HEK293 (cell line): ENCODE measurements at regions not wholly inside any gene's neighbourhood (a gene's known extent, or its start where the extent isn't known, plus 50 kb on each side); places are given as distances from the start of the nearest gene placed in this dataset.

ENCODE experiments used
- CTCF ChIA-PET: fragments of 350-600 bp; formaldehyde crosslinking; extraction: SDS; loops from one replicate; lab custom pipeline; 2021; ENCODE audit warnings: antibody characterized with exemption; lab: Yijun Ruan, JAX
- POLR2A ChIA-PET: fragments of 300-600 bp; formaldehyde crosslinking; extraction: SDS; loops from one replicate; lab custom pipeline; 2020; ENCODE audit warnings: antibody characterized with exemption, inconsistent platforms; lab: Yijun Ruan, JAX
- H3K27ac ChIP-seq: fragments of 200-500 bp; sonication (Bioruptor generic); 2 replicates; pipeline ENCODE4 v1.5.1; 2014; ENCODE audit warnings: low read depth, low read length, control low read depth, inconsistent platforms; ENCODE audit errors: extremely low read depth
- H3K36me3 ChIP-seq, 2 experiments: fragments of 200-500 bp in 1 of 2; sonication (Bioruptor generic) in 1 of 2; 1 replicate in 1 of 2; 2 replicates in 1 of 2; pipeline ENCODE4 v1.5.1; 2014 to 2017; ENCODE audit warnings: inconsistent platforms in 2 of 2, low read length in 2 of 2; ENCODE audit not compliant: control insufficient read depth in 2 of 2, insufficient read depth in 1 of 2
- H3K4me1 ChIP-seq: fragments of 200-500 bp; sonication (Bioruptor generic); 2 replicates; pipeline ENCODE4 v1.5.1; 2014; ENCODE audit warnings: mild to moderate bottlenecking, low read length, inconsistent platforms; ENCODE audit not compliant: control insufficient read depth, insufficient read depth
- H3K4me3 ChIP-seq: 2 replicates; pipeline ENCODE4 v1.5.1; 2011; ENCODE audit warnings: low read depth, mild to moderate bottlenecking, control low read depth, low read length, moderate library complexity
- H3K9me3 ChIP-seq: fragments of 200-500 bp; sonication (Bioruptor generic); 2 replicates; pipeline ENCODE4 v1.5.1; 2014; ENCODE audit warnings: low read depth, low read length, inconsistent platforms; ENCODE audit not compliant: control insufficient read depth, insufficient read depth
- AEBP2 ChIP-seq: fragments of 450-650 bp; formaldehyde crosslinking; IDR thresholded peaks from 2 replicates; pipeline ENCODE4 v1.5.1; 2016; ENCODE audit warnings: missing biosample characterization, missing genetic modification characterization, borderline replicate concordance
- ATF2 ChIP-seq: fragments of 450-650 bp; formaldehyde crosslinking; IDR thresholded peaks from 2 replicates; pipeline ENCODE4 v1.5.1; 2016; ENCODE audit warnings: missing biosample characterization, missing genetic modification characterization, low read depth
- BCL11A ChIP-seq: fragments of 450-650 bp; formaldehyde crosslinking; IDR thresholded peaks from 2 replicates; pipeline ENCODE4 v1.5.1; 2016; ENCODE audit warnings: low read depth, missing biosample characterization, missing genetic modification characterization
- GFI1B ChIP-seq: fragments of 450-650 bp; formaldehyde crosslinking; IDR thresholded peaks from 2 replicates; pipeline ENCODE4 v1.5.1; 2016; ENCODE audit warnings: missing biosample characterization, missing genetic modification characterization
- HOXC10 ChIP-seq: sonication (generic); formaldehyde crosslinking; IDR thresholded peaks from 2 replicates; pipeline ENCODE4 v1.8.1; 2023; ENCODE audit warnings: mild to moderate bottlenecking, missing genetic modification reagents
- KLF1 ChIP-seq: fragments of 450-650 bp; formaldehyde crosslinking; IDR thresholded peaks from 2 replicates; pipeline ENCODE4 v1.5.1; 2016; ENCODE audit warnings: missing biosample characterization, missing genetic modification characterization
- KLF10 ChIP-seq: fragments of 450-650 bp; IDR thresholded peaks from 2 replicates; pipeline ENCODE4 v1.5.1; 2018; ENCODE audit warnings: missing biosample characterization, mild to moderate bottlenecking, missing genetic modification characterization
- OSR2 ChIP-seq: fragments of 450-650 bp; formaldehyde crosslinking; IDR thresholded peaks from 2 replicates; pipeline ENCODE4 v1.5.1; 2016; ENCODE audit warnings: missing biosample characterization, missing genetic modification characterization
- PATZ1 ChIP-seq: fragments of 450-650 bp; formaldehyde crosslinking; IDR thresholded peaks from 2 replicates; pipeline ENCODE4 v1.5.1; 2016; ENCODE audit warnings: missing biosample characterization, missing genetic modification characterization
- ZNF112 ChIP-seq: fragments of 450-650 bp; formaldehyde crosslinking; IDR thresholded peaks from 2 replicates; pipeline ENCODE4 v1.5.0; 2017; ENCODE audit warnings: missing biosample characterization, missing genetic modification characterization
- ZNF121 ChIP-seq: fragments of 450-650 bp; formaldehyde crosslinking; IDR thresholded peaks from 2 replicates; pipeline ENCODE4 v1.5.1; 2016; ENCODE audit warnings: missing biosample characterization, missing genetic modification characterization
- ZNF140 ChIP-seq: fragments of 450-650 bp; formaldehyde crosslinking; IDR thresholded peaks from 2 replicates; pipeline ENCODE4 v1.5.1; 2016; ENCODE audit warnings: missing biosample characterization, missing genetic modification characterization
- ZNF311 ChIP-seq: fragments of 450-650 bp; formaldehyde crosslinking; IDR thresholded peaks from 2 replicates; pipeline ENCODE4 v1.5.1; 2017; ENCODE audit warnings: missing biosample characterization, missing genetic modification characterization, borderline replicate concordance
- ZNF324 ChIP-seq: fragments of 450-650 bp; formaldehyde crosslinking; IDR thresholded peaks from 2 replicates; pipeline ENCODE4 v1.5.1; 2016; ENCODE audit warnings: missing biosample characterization, missing genetic modification characterization
- ZNF391 ChIP-seq: fragments of 450-650 bp; formaldehyde crosslinking; IDR thresholded peaks from 2 replicates; pipeline ENCODE4 v1.5.1; 2016; ENCODE audit warnings: low read depth, missing biosample characterization, missing genetic modification characterization, borderline replicate concordance
- ZNF394 ChIP-seq: fragments of 450-650 bp; formaldehyde crosslinking; IDR thresholded peaks from 2 replicates; pipeline ENCODE4 v1.5.1; 2016; ENCODE audit warnings: missing biosample characterization, missing genetic modification characterization, mild to moderate bottlenecking, moderate library complexity, borderline replicate concordance
- ZNF548 ChIP-seq: fragments of 450-650 bp; formaldehyde crosslinking; IDR thresholded peaks from 2 replicates; pipeline ENCODE4 v1.5.1; 2016; ENCODE audit warnings: missing biosample characterization, missing genetic modification characterization
- ZNF560 ChIP-seq: fragments of 450-650 bp; formaldehyde crosslinking; IDR thresholded peaks from 2 replicates; pipeline ENCODE4 v1.5.1; 2017; ENCODE audit warnings: missing biosample characterization, missing genetic modification characterization, borderline replicate concordance
- ZNF571 ChIP-seq: fragments of 450-650 bp; formaldehyde crosslinking; IDR thresholded peaks from 2 replicates; pipeline ENCODE4 v1.5.0; 2017; ENCODE audit warnings: missing biosample characterization, missing genetic modification characterization
- ZNF580 ChIP-seq: fragments of 450-650 bp; formaldehyde crosslinking; IDR thresholded peaks from 2 replicates; pipeline ENCODE4 v1.5.1; 2016; ENCODE audit warnings: missing biosample characterization, missing genetic modification characterization
- ZNF585B ChIP-seq: fragments of 450-650 bp; formaldehyde crosslinking; IDR thresholded peaks from 2 replicates; pipeline ENCODE4 v1.5.1; 2016; ENCODE audit warnings: missing biosample characterization, missing genetic modification characterization
- ZNF596 ChIP-seq: fragments of 450-650 bp; IDR thresholded peaks from 2 replicates; pipeline ENCODE4 v1.5.0; 2018; ENCODE audit warnings: missing biosample characterization, mild to moderate bottlenecking, missing genetic modification characterization, moderate library complexity
- ZNF654 ChIP-seq: fragments of 450-650 bp; formaldehyde crosslinking; IDR thresholded peaks from 2 replicates; pipeline ENCODE4 v1.5.1; 2016; ENCODE audit warnings: low read depth, missing biosample characterization, missing genetic modification characterization
- ZNF670 ChIP-seq: fragments of 450-650 bp; formaldehyde crosslinking; IDR thresholded peaks from 2 replicates; pipeline ENCODE4 v1.5.1; 2016; ENCODE audit warnings: missing biosample characterization, missing genetic modification characterization, low read depth
- ZNF701 ChIP-seq: fragments of 450-650 bp; formaldehyde crosslinking; IDR thresholded peaks from 2 replicates; pipeline ENCODE4 v1.5.1; 2016; ENCODE audit warnings: missing biosample characterization, missing genetic modification characterization
- ZNF791 ChIP-seq: fragments of 450-650 bp; formaldehyde crosslinking; IDR thresholded peaks from 2 replicates; pipeline ENCODE4 v1.5.1; 2016; ENCODE audit warnings: missing biosample characterization, missing genetic modification characterization
- ZNF837 ChIP-seq: fragments of 450-650 bp; formaldehyde crosslinking; IDR thresholded peaks from 2 replicates; pipeline ENCODE4 v1.5.1; 2016; ENCODE audit warnings: missing biosample characterization, missing genetic modification characterization

- POLR2A ChIA-PET, result no interaction called here
- no peak for TF ChIP-seq KLF10 (tag by site-specific recombination)
- TF ChIP-seq ZNF394 (tag by site-specific recombination), result no peak
- TF ChIP-seq ZNF596, result no peak
- no peak for TF ChIP-seq ZNF670 (tag by site-specific recombination)
- no peak for TF ChIP-seq BCL11A (tag by site-specific recombination)
- TF ChIP-seq ZNF140, result no peak
- TF ChIP-seq OSR2 (tag by site-specific recombination), result no peak
- no peak for TF ChIP-seq ZNF112 (tag by site-specific recombination)
- Histone ChIP-seq H3K4me3 (no peak overlapping the region), H3K9me3 (no peaks in the 10 kb centered on the region), H3K36me3 (no peaks in the 10 kb centered on the region), H3K27ac (no peak overlapping the region), H3K4me1 (no peaks in the 10 kb centered on the region)
- CTCF ChIA-PET, result interaction anchor here (1.0 to 1.2 kb wide), 2 partner anchors 11 to 19 kb away, joined by 3 read pairs; no protein-coding TSS in a partner anchor
These were observed 620.9 kb downstream of the ZWINT start for GRCh38 chr10:55740110-55740509.

DNA sequence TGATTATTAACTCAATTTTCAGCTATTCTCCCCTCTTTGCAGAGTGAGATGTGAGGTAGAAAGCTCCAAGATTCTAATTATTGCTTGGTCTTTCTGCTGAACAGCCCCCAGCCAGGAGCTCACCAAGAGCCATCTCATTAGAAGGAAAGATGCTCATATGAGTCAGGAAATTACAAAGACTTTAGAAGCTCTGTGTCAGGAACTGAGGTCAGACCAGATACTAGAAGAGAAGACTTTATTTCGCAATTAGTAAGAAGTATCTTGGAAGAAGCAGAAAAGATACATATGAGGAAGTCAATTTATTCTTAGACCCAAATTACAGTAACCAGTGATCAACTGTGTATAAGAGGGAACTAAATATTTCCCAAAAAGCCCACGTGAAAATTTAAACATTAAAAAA, 626.9 kb downstream of the ZWINT start:
- Histone ChIP-seq H3K9me3 (no peaks in the 10 kb centered on the region), H3K27ac (no peak overlapping the region), H3K36me3 (no peaks in the 10 kb centered on the region), H3K4me3 (no peak overlapping the region), H3K4me1 (no peaks in the 10 kb centered on the region)
- ChIA-PET POLR2A (no interaction called here), CTCF (interaction anchor here (0.8 kb wide), 1 partner anchor 1672 kb away, joined by 7 read pairs; no protein-coding TSS in a partner anchor)
- no peak for TF ChIP-seq AEBP2 (tag by site-specific recombination)
- no peak for TF ChIP-seq ZNF560
- TF ChIP-seq ZNF571, result no peak
- TF ChIP-seq KLF1 (tag by site-specific recombination), result no peak
- no peak for TF ChIP-seq ZNF580 (tag by site-specific recombination)
- TF ChIP-seq ZNF548 (tag by site-specific recombination), result no peak
- no peak for TF ChIP-seq ZNF654 (tag by site-specific recombination)
- no peak for TF ChIP-seq ZNF391
- TF ChIP-seq ZNF311, result no peak
- no peak for TF ChIP-seq GFI1B
- no peak for TF ChIP-seq ZNF121
- no peak for TF ChIP-seq HOXC10
- no peak for TF ChIP-seq ZNF140
- TF ChIP-seq ZNF837 (tag by site-specific recombination), result no peak
- TF ChIP-seq ZNF701, result no peak
- no peak for TF ChIP-seq ZNF324 (tag by site-specific recombination)
- no peak for TF ChIP-seq ZNF791 (tag by site-specific recombination)
- no peak for TF ChIP-seq ZNF585B (tag by site-specific recombination)

- no peaks in the 10 kb centered on the region for H3K4me1 ChIP-seq
- no peaks in the 10 kb centered on the region for H3K9me3 ChIP-seq
- CTCF ChIA-PET, result no interaction called here
- no peak overlapping the region for H3K27ac ChIP-seq
- no peak overlapping the region for H3K4me3 ChIP-seq
- POLR2A ChIA-PET, result no interaction called here
- H3K36me3 ChIP-seq, result no peaks in the 10 kb centered on the region
- TF ChIP-seq PATZ1 (tag by site-specific recombination), result no peak
- TF ChIP-seq ATF2 (tag by site-specific recombination), result 0 out of 2 replicates have a peak, but pooled peaks have one; percentile 20
These were observed 656.1 kb downstream of the ZWINT start for GRCh38 chr10:55704950-55705349.
